HCT116 (cell line): ENCODE measurements at regions not wholly inside any gene's neighbourhood (a gene's known extent, or its start where the extent isn't known, plus 50 kb on each side); places are given as distances from the start of the nearest gene placed in this dataset.

Experiments used
- ATAC-seq: fragments of 200-7000 bp; cut with Tn5 transposase; 2 replicates; pipeline ENCODE4 v1.9.1; 2020; ENCODE audit warnings: mild to moderate bottlenecking, moderate library complexity
- BruUV-seq: library from RNA; stranded (reverse); fragments of 400-500 nt; replicated peaks from 2 replicates; lab custom pipeline; 2021; lab: Mats Ljungman, UMichigan
- CTCF ChIA-PET: fragments of 300-600 bp; sonication (Branson Sonifier 250); formaldehyde crosslinking; loops from one replicate; lab custom pipeline; 2021; ENCODE audit warnings: antibody characterized with exemption; lab: Charles Lee
- POLR2A ChIA-PET: fragments of 300-600, 350-600 bp; sonication (Branson Sonifier 250); formaldehyde crosslinking; loops from one replicate; lab custom pipeline; 2021; ENCODE audit warnings: antibody characterized with exemption; lab: Charles Lee
- RAD21 ChIA-PET, 2 experiments: fragments of 300-600 bp; sonication (Branson Sonifier 250); formaldehyde crosslinking; loops; one replicate each; lab custom pipeline; 2023; ENCODE audit warnings: low total read pairs in 2 of 2; ENCODE audit not compliant: uncharacterized antibody in 2 of 2, unreplicated experiment in 2 of 2, low non-redundant PET in 1 of 2; lab: Charles Lee
- DNase-seq: peaks from one replicate; pipeline ENCODE4 v3.0.0-alpha.2; 2010; ENCODE audit warnings: low read depth, low spot score
- H2AFZ ChIP-seq: fragments of 200-600 bp; shearing (Covaris generic), sonication (generic); 2 replicates; pipeline ENCODE4 v1.6.1; 2017; ENCODE audit warnings: low read depth, mixed run types, mixed read lengths, antibody characterized with exemption, low read length; ENCODE audit not compliant: poor library complexity, severe bottlenecking
- H3K27ac ChIP-seq: 2 replicates; pipeline ENCODE4 v1.5.1; 2012; ENCODE audit warnings: low read depth, low read length
- H3K27me3 ChIP-seq: fragments of 200-600 bp; sonication (generic); 2 replicates; pipeline ENCODE4 v1.6.1; 2016; ENCODE audit warnings: mixed run types, low read length, mixed read lengths; ENCODE audit not compliant: insufficient read depth
- H3K36me3 ChIP-seq, 2 experiments: fragments of 200-500 bp in 1 of 2; fragments of 200-600 bp in 1 of 2; sonication (Bioruptor generic) in 1 of 2; sonication (generic) in 1 of 2; 2 replicates each; pipeline versions ENCODE4 v1.5.1 to v1.6.1; 2014 to 2016; ENCODE audit warnings: low read length in 2 of 2, inconsistent platforms in 1 of 2, mixed read lengths in 1 of 2, mixed run types in 1 of 2; ENCODE audit not compliant: insufficient read depth in 2 of 2, control insufficient read depth in 1 of 2
- H3K4me1 ChIP-seq, 2 experiments: fragments of 200-600 bp in 1 of 2; sonication (generic) in 1 of 2; 2 replicates each; pipeline versions ENCODE4 v1.5.1 to v1.6.1; 2012 to 2017; ENCODE audit warnings: low read length in 2 of 2, inconsistent platforms in 1 of 2, mild to moderate bottlenecking in 1 of 2, mixed read lengths in 1 of 2, mixed run types in 1 of 2, moderate library complexity in 1 of 2; ENCODE audit not compliant: insufficient read depth in 2 of 2, control insufficient read depth in 1 of 2
- H3K4me2 ChIP-seq: fragments of 200-600 bp; sonication (generic); 2 replicates; pipeline ENCODE4 v1.6.1; 2017; ENCODE audit warnings: mixed run types, low read length, mixed read lengths
- H3K4me3 ChIP-seq, 2 experiments: fragments of 200-600 bp in 1 of 2; sonication (generic) in 1 of 2; replicated peaks in 1 of 2; 2 replicates each; pipeline ENCODE4 v1.5.1; 2011 to 2016; ENCODE audit warnings: low read length in 2 of 2, control low read depth in 1 of 2, low read depth in 1 of 2, mild to moderate bottlenecking in 1 of 2, mixed read lengths in 1 of 2, mixed run types in 1 of 2
- H3K79me2 ChIP-seq: fragments of 200-600 bp; sonication (generic); 2 replicates; pipeline ENCODE4 v1.6.1; 2017; ENCODE audit warnings: mild to moderate bottlenecking, mixed run types, low read length, moderate library complexity, mixed read lengths; ENCODE audit not compliant: insufficient read depth
- H3K9ac ChIP-seq: fragments of 200-600 bp; sonication (generic); 2 replicates; pipeline ENCODE4 v1.6.1; 2016; ENCODE audit warnings: low read length, mixed read lengths
- H3K9me2 ChIP-seq: fragments of 200-600 bp; sonication (generic), shearing (Covaris generic); 2 replicates; pipeline ENCODE4 v1.6.1; 2017; ENCODE audit warnings: mixed run types, mild to moderate bottlenecking, moderate library complexity; ENCODE audit not compliant: insufficient read depth
- H3K9me3 ChIP-seq, 2 experiments: fragments of 200-500 bp in 1 of 2; fragments of 200-600 bp in 1 of 2; sonication (Bioruptor generic) in 1 of 2; sonication (generic) in 1 of 2; 2 replicates each; pipeline ENCODE4 v1.6.1; 2014 to 2017; ENCODE audit warnings: low read length in 2 of 2, mixed read lengths in 2 of 2, inconsistent platforms in 1 of 2, low read depth in 1 of 2, mild to moderate bottlenecking in 1 of 2, mixed run types in 1 of 2, moderate library complexity in 1 of 2; ENCODE audit not compliant: control insufficient read depth in 1 of 2, insufficient read depth in 1 of 2
- H4K20me1 ChIP-seq: fragments of 200-600 bp; sonication (generic), shearing (Covaris generic); 2 replicates; pipeline ENCODE4 v1.6.1; 2017; ENCODE audit warnings: mixed run types, mild to moderate bottlenecking, moderate library complexity; ENCODE audit not compliant: insufficient read depth
- CEBPB ChIP-seq: IDR thresholded peaks from 2 replicates; pipeline ENCODE4 v1.6.1; 2012; ENCODE audit warnings: low read depth
- EGR1 ChIP-seq: IDR thresholded peaks from 2 replicates; pipeline ENCODE4 v1.6.1; 2012; ENCODE audit warnings: low read depth
- ELF1 ChIP-seq: IDR thresholded peaks from 2 replicates; pipeline ENCODE4 v1.6.1; 2012; ENCODE audit warnings: low read depth, borderline replicate concordance
- EZH2phosphoT487 ChIP-seq: fragments of 200-600 bp; IDR thresholded peaks from 2 replicates; pipeline ENCODE4 v1.6.1; 2018; ENCODE audit warnings: antibody characterized with exemption, borderline replicate concordance
- FOSL1 ChIP-seq: IDR thresholded peaks from 2 replicates; pipeline ENCODE4 v1.6.1; 2012; ENCODE audit warnings: low read depth
- JUND ChIP-seq: IDR thresholded peaks from 2 replicates; pipeline ENCODE4 v1.6.1; 2012
- POLR2A ChIP-seq: IDR thresholded peaks from 2 replicates; pipeline ENCODE4 v1.7.0; 2011; ENCODE audit warnings: borderline replicate concordance; ENCODE audit not compliant: insufficient read depth, insufficient read length; ENCODE audit errors: extremely low read depth
- POLR2AphosphoS5 ChIP-seq: IDR thresholded peaks from 2 replicates; pipeline ENCODE4 v1.6.1; 2011; ENCODE audit warnings: mild to moderate bottlenecking, low read depth, low read length, moderate library complexity
- RAD21 ChIP-seq: IDR thresholded peaks from 2 replicates; pipeline ENCODE4 v1.6.1; 2012; ENCODE audit warnings: low read depth, mild to moderate bottlenecking
- SIN3A ChIP-seq: IDR thresholded peaks from 2 replicates; pipeline ENCODE4 v1.6.1; 2012; ENCODE audit warnings: low read depth
- SP1 ChIP-seq: IDR thresholded peaks from 2 replicates; pipeline ENCODE4 v1.6.1; 2012; ENCODE audit warnings: low read depth
- YY1 ChIP-seq: IDR thresholded peaks from 2 replicates; pipeline ENCODE4 v1.6.1; 2011; ENCODE audit warnings: low read length, low read depth, moderate library complexity, mild to moderate bottlenecking; ENCODE audit not compliant: insufficient replicate concordance; ENCODE audit errors: extremely low read depth
- ZFX ChIP-seq: fragments of 450-650 bp; IDR thresholded peaks from 2 replicates; pipeline ENCODE4 v1.6.1; 2017
- ZNF274 ChIP-seq: fragments of 200-500 bp; sonication (Bioruptor generic); IDR thresholded peaks from 2 replicates; pipeline ENCODE4 v1.6.1; 2014; ENCODE audit warnings: mild to moderate bottlenecking, low read depth, low read length, inconsistent platforms
- intact Hi-C: fragments of 100-400 bp; cut with micrococcal nuclease; formaldehyde crosslinking; loops from 2 replicates; pipeline ENCODE4 v1.10.0; 2022
- TF ChIP-seq, protein P1 (sequence below): IDR thresholded peaks from 2 replicates; pipeline ENCODE4 v1.6.1; 2011; ENCODE audit warnings: mild to moderate bottlenecking, low read length, moderate library complexity; ENCODE audit not compliant: insufficient replicate concordance; ENCODE audit errors: extremely low read depth
- TF ChIP-seq, protein P2 (sequence below): IDR thresholded peaks from 2 replicates; pipeline ENCODE4 v1.6.1; 2012
- TF ChIP-seq, protein P3 (sequence below): IDR thresholded peaks from 2 replicates; pipeline ENCODE4 v1.6.1; 2012

DNA sequence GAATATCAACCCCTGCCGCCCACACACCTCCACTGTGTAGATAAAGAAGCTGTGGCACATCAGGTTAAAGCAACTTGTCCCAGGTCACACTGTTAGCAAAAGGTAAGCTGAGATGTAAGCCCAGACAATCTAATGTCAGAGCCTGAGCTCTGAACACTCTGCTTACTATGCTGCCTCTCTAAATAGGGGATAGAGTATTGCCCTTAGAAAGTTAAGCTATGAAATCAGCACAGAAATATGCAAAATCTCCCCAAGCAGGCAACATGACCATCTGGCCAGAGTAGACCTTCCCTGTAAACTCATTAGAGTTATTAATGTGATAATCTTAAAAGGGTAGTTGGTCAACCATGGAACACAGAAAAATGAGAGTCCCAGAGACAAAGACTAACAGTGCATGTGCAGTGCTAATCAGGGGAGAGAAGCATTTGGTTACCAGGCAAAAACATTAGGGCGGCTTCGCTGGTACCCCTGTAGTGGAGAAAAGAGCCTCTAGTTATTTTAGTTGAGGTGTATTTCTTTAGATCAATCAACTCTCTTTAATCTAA lies 171.0 kb downstream of the BTG1 start:
- no peak for ATAC-seq
- Histone ChIP-seq H4K20me1 (no peaks in the 10 kb centered on the region), H3K9me3 (no peaks in the 10 kb centered on the region), H3K36me3 (no peaks in the 10 kb centered on the region), H3K9ac (no peak overlapping the region), H3K79me2 (no peaks in the 10 kb centered on the region), H3K4me3 (no peak overlapping the region), H3K9me2 (no peaks in the 10 kb centered on the region), H3K27ac (no peak overlapping the region), H3K4me1 (no peaks in the 10 kb centered on the region)
- BruUV-seq: no TSS peak
- ChIA-PET RAD21 (no interaction called here), CTCF (no interaction called here)
- intact Hi-C loops: no loop called here
- TF ChIP-seq POLR2A (no peak), CEBPB (no peak), EGR1 (no peak), POLR2AphosphoS5 (no peak), ZFX (no peak), YY1 (no peak), ELF1 (no peak), ZNF274 (no peak), SP1 (no peak), RAD21 (no peak), FOSL1 (no peak), EZH2phosphoT487 (no peak), JUND (no peak), SIN3A (no peak)
- TF ChIP-seq, protein P1, sequence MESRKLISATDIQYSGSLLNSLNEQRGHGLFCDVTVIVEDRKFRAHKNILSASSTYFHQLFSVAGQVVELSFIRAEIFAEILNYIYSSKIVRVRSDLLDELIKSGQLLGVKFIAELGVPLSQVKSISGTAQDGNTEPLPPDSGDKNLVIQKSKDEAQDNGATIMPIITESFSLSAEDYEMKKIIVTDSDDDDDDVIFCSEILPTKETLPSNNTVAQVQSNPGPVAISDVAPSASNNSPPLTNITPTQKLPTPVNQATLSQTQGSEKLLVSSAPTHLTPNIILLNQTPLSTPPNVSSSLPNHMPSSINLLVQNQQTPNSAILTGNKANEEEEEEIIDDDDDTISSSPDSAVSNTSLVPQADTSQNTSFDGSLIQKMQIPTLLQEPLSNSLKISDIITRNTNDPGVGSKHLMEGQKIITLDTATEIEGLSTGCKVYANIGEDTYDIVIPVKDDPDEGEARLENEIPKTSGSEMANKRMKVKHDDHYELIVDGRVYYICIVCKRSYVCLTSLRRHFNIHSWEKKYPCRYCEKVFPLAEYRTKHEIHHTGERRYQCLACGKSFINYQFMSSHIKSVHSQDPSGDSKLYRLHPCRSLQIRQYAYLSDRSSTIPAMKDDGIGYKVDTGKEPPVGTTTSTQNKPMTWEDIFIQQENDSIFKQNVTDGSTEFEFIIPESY: no peak
- TF ChIP-seq, protein P2, sequence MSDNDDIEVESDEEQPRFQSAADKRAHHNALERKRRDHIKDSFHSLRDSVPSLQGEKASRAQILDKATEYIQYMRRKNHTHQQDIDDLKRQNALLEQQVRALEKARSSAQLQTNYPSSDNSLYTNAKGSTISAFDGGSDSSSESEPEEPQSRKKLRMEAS: no peak
- TF ChIP-seq, protein P3, sequence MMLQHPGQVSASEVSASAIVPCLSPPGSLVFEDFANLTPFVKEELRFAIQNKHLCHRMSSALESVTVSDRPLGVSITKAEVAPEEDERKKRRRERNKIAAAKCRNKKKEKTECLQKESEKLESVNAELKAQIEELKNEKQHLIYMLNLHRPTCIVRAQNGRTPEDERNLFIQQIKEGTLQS: no peak
- TF ChIP-seq, all 23 proteins: peak for 0
- Histone ChIP-seq H2AFZ (no peak overlapping the region), H3K27me3 (no peaks in the 10 kb centered on the region), H3K4me2 (no peak overlapping the region)
- POLR2A ChIA-PET: interaction anchor here (1.0 kb wide), 1 partner anchor 171 kb away, joined by 3 read pairs; the partner anchor contains the start of gene BTG1
- no peak for DNase-seq
